CD8-positive, alpha-beta memory T cell (primary cell): ENCODE measurements at regions not wholly inside any gene's neighbourhood (a gene's known extent, or its start where the extent isn't known, plus 50 kb on each side); places are given as distances from the start of the nearest gene placed in this dataset.

Source experiments
- CTCF ChIA-PET: fragments of 350-600 bp; sonication (Branson Sonifier 250); formaldehyde crosslinking; loops from one replicate; lab custom pipeline; 2021; ENCODE audit warnings: antibody characterized with exemption; lab: Charles Lee
- POLR2A ChIA-PET: fragments of 350-600 bp; sonication (Branson Sonifier 250); formaldehyde crosslinking; loops from one replicate; lab custom pipeline; 2021; ENCODE audit warnings: antibody characterized with exemption; lab: Charles Lee
- DNase-seq, 5 donors: peaks; one replicate each; pipeline versions ENCODE4 v3.0.0 to v3.0.0-alpha.2; 2020 to 2022; ENCODE audit warnings: mixed read lengths in 1 of 5
- H3K27ac ChIP-seq: one replicate; pipeline ENCODE4 v1.7.0; 2013; ENCODE audit warnings: low read depth, mild to moderate bottlenecking, low read length, moderate library complexity
- H3K27me3 ChIP-seq: 2 replicates; pipeline ENCODE4 v1.7.0; 2013; ENCODE audit warnings: low read length, mild to moderate bottlenecking; ENCODE audit not compliant: insufficient read depth, poor library complexity, severe bottlenecking
- H3K36me3 ChIP-seq: 2 replicates; pipeline ENCODE4 v1.7.0; 2013; ENCODE audit warnings: mild to moderate bottlenecking, low read length, moderate library complexity; ENCODE audit not compliant: insufficient read depth
- H3K4me1 ChIP-seq: 2 replicates; pipeline ENCODE4 v1.7.0; 2013; ENCODE audit warnings: mild to moderate bottlenecking, low read length, moderate library complexity; ENCODE audit not compliant: insufficient read depth
- H3K4me3 ChIP-seq: 2 replicates; pipeline ENCODE4 v1.7.0; 2013; ENCODE audit warnings: mild to moderate bottlenecking, low read length
- H3K9me3 ChIP-seq: 2 replicates; pipeline ENCODE4 v1.7.0; 2013; ENCODE audit warnings: mild to moderate bottlenecking, low read length
- H3K27ac Mint-ChIP-seq, 8 donors: one replicate each; pipeline ENCODE4 v1.8.0; 2020 to 2021; ENCODE audit warnings: mixed read lengths in 8 of 8, mild to moderate bottlenecking in 6 of 8, inconsistent platforms in 3 of 8, moderate library complexity in 3 of 8
- H3K27me3 Mint-ChIP-seq, 2 donors: one replicate each; pipeline ENCODE4 v1.8.0; 2020 to 2021; ENCODE audit warnings: mixed read lengths in 2 of 2, mild to moderate bottlenecking in 1 of 2, moderate library complexity in 1 of 2
- H3K36me3 Mint-ChIP-seq, 3 donors: one replicate each; pipeline ENCODE4 v1.8.0; 2020 to 2021; ENCODE audit warnings: mixed read lengths in 3 of 3, inconsistent platforms in 1 of 3, mild to moderate bottlenecking in 1 of 3
- H3K4me1 Mint-ChIP-seq, 3 donors: one replicate each; pipeline ENCODE4 v1.8.0; 2020 to 2021; ENCODE audit warnings: mixed read lengths in 3 of 3, inconsistent platforms in 1 of 3, mild to moderate bottlenecking in 1 of 3
- H3K4me3 Mint-ChIP-seq, 7 donors: one replicate each; pipeline ENCODE4 v1.8.0; 2020 to 2021; ENCODE audit warnings: mixed read lengths in 7 of 7, mild to moderate bottlenecking in 6 of 7, moderate library complexity in 4 of 7, inconsistent platforms in 2 of 7
- H3K9me3 Mint-ChIP-seq, 5 donors: one replicate each; pipeline ENCODE4 v1.8.0; 2020 to 2022; ENCODE audit warnings: mixed read lengths in 5 of 5, mild to moderate bottlenecking in 3 of 5, moderate library complexity in 2 of 5, inconsistent platforms in 1 of 5

- Histone ChIP-seq H3K9me3 (no peaks in the 10 kb centered on the region), H3K27me3 (no peaks in the 10 kb centered on the region), H3K4me1 (no peaks in the 10 kb centered on the region), H3K4me3 (no peak overlapping the region), H3K27ac (no peak overlapping the region), H3K36me3 (no peaks in the 10 kb centered on the region)
- Mint-ChIP-seq H3K4me3 (no peak overlapping the region), H3K27ac (no peak overlapping the region), H3K9me3 (peaks cover 0 to 4% (median 0%) of the 10 kb centered on the region in 5 donors), H3K4me1 (no peaks in the 10 kb centered on the region), H3K27me3 (peaks cover 4 to 20% of the 10 kb centered on the region in 2 donors), H3K36me3 (no peaks in the 10 kb centered on the region)
- ChIA-PET POLR2A (no interaction called here), CTCF (no interaction called here)
- no peak for DNase-seq
These were observed 314.4 kb downstream of the CYP26B1 start for GRCh38 chr2:71833272-71833671.

- Mint-ChIP-seq H3K27ac (no peak overlapping the region), H3K4me1 (no peaks in the 10 kb centered on the region), H3K36me3 (no peaks in the 10 kb centered on the region), H3K27me3 (peaks cover 4 to 20% of the 10 kb centered on the region in 2 donors), H3K4me3 (no peak overlapping the region), H3K9me3 (peaks cover 0 to 4% (median 0%) of the 10 kb centered on the region in 5 donors)
- no peak for DNase-seq
- Histone ChIP-seq H3K4me1 (no peaks in the 10 kb centered on the region), H3K27ac (no peak overlapping the region), H3K4me3 (no peak overlapping the region), H3K9me3 (no peaks in the 10 kb centered on the region), H3K36me3 (no peaks in the 10 kb centered on the region), H3K27me3 (no peaks in the 10 kb centered on the region)
- CTCF ChIA-PET = no interaction called here
- POLR2A ChIA-PET = no interaction called here
These were observed 314.8 kb downstream of the CYP26B1 start for GRCh38 chr2:71832844-71833243.

GRCh38 chr2:71832388-71832787, 315.3 kb downstream of the CYP26B1 start:
- POLR2A ChIA-PET = no interaction called here

GRCh38 chr2:71831193-71831577, 316.5 kb downstream of the CYP26B1 start:
- H3K36me3 ChIP-seq = no peaks in the 10 kb centered on the region
- H3K4me3 ChIP-seq = no peak overlapping the region
- H3K4me1 ChIP-seq = no peaks in the 10 kb centered on the region
- DNase-seq = no peak
- H3K4me1 Mint-ChIP-seq = no peaks in the 10 kb centered on the region
- no peaks in the 10 kb centered on the region for H3K36me3 Mint-ChIP-seq
- H3K9me3 Mint-ChIP-seq = peaks cover 0 to 4% (median 0%) of the 10 kb centered on the region in 5 donors
- no peak overlapping the region for H3K27ac ChIP-seq
- no peak overlapping the region for H3K4me3 Mint-ChIP-seq
- no peaks in the 10 kb centered on the region for H3K9me3 ChIP-seq
- ChIA-PET POLR2A (no interaction called here), CTCF (no interaction called here)
- H3K27ac Mint-ChIP-seq = no peak overlapping the region
- H3K27me3 ChIP-seq = no peaks in the 10 kb centered on the region
- H3K27me3 Mint-ChIP-seq = peaks cover 4 to 20% of the 10 kb centered on the region in 2 donors

More at GRCh38 chr2:71832388-71832787, 315.3 kb downstream of the CYP26B1 start:
- Mint-ChIP-seq H3K4me1 (no peaks in the 10 kb centered on the region), H3K27me3 (peaks cover 4 to 20% of the 10 kb centered on the region in 2 donors), H3K36me3 (no peaks in the 10 kb centered on the region), H3K4me3 (no peak overlapping the region), H3K9me3 (peaks cover 0 to 4% (median 0%) of the 10 kb centered on the region in 5 donors), H3K27ac (no peak overlapping the region)
- no peaks in the 10 kb centered on the region for H3K4me1 ChIP-seq
- no peaks in the 10 kb centered on the region for H3K27me3 ChIP-seq
- no peaks in the 10 kb centered on the region for H3K9me3 ChIP-seq
- no peak overlapping the region for H3K27ac ChIP-seq
- H3K4me3 ChIP-seq = no peak overlapping the region
- no peaks in the 10 kb centered on the region for H3K36me3 ChIP-seq
- CTCF ChIA-PET = no interaction called here
- DNase-seq = no peak

GRCh38 chr2:71830497-71831192, 317.0 kb downstream of the CYP26B1 start:
- H3K27me3 Mint-ChIP-seq = peaks cover 4 to 16% of the 10 kb centered on the region in 2 donors
- DNase-seq = no peak
- H3K4me1 Mint-ChIP-seq = no peaks in the 10 kb centered on the region
- H3K27ac Mint-ChIP-seq = no peak overlapping the region
- ChIA-PET POLR2A (no interaction called here), CTCF (no interaction called here)
- Histone ChIP-seq H3K4me1 (no peaks in the 10 kb centered on the region), H3K36me3 (no peaks in the 10 kb centered on the region), H3K4me3 (no peak overlapping the region), H3K9me3 (no peaks in the 10 kb centered on the region), H3K27ac (no peak overlapping the region), H3K27me3 (no peaks in the 10 kb centered on the region)
- H3K36me3 Mint-ChIP-seq = no peaks in the 10 kb centered on the region
- H3K4me3 Mint-ChIP-seq = no peak overlapping the region
- peaks cover 0 to 4% (median 0%) of the 10 kb centered on the region in 5 donors for H3K9me3 Mint-ChIP-seq

- POLR2A ChIA-PET = no interaction called here
These were observed 318.7 kb downstream of the CYP26B1 start for GRCh38 chr2:71829008-71829407.

GRCh38 chr2:71827973-71828372, 319.7 kb downstream of the CYP26B1 start:
- no peaks in the 10 kb centered on the region for H3K9me3 ChIP-seq
- no peak overlapping the region for H3K4me3 Mint-ChIP-seq
- no peak overlapping the region for H3K27ac ChIP-seq
- H3K4me3 ChIP-seq = no peak overlapping the region
- POLR2A ChIA-PET = no interaction called here
- H3K4me1 ChIP-seq = no peaks in the 10 kb centered on the region
- H3K36me3 Mint-ChIP-seq = no peaks in the 10 kb centered on the region
- no peaks in the 10 kb centered on the region for H3K36me3 ChIP-seq
- CTCF ChIA-PET = no interaction called here
- peaks cover 4% of the 10 kb centered on the region for H3K27me3 ChIP-seq
- no peaks in the 10 kb centered on the region for H3K4me1 Mint-ChIP-seq
- peaks cover 0 to 3% (median 0%) of the 10 kb centered on the region in 5 donors for H3K9me3 Mint-ChIP-seq
- H3K27ac Mint-ChIP-seq = no peak overlapping the region
- H3K27me3 Mint-ChIP-seq = peaks cover 10 to 22% of the 10 kb centered on the region in 2 donors
- DNase-seq = no peak

More at GRCh38 chr2:71829008-71829407, 318.7 kb downstream of the CYP26B1 start:
- peaks cover 4% of the 10 kb centered on the region for H3K27me3 ChIP-seq
- no peaks in the 10 kb centered on the region for H3K9me3 ChIP-seq
- peaks cover 6 to 18% of the 10 kb centered on the region in 2 donors for H3K27me3 Mint-ChIP-seq
- no peaks in the 10 kb centered on the region for H3K4me1 ChIP-seq
- H3K4me3 Mint-ChIP-seq = no peak overlapping the region
- DNase-seq = no peak
- H3K36me3 ChIP-seq = no peaks in the 10 kb centered on the region
- peaks cover 0 to 3% (median 0%) of the 10 kb centered on the region in 5 donors for H3K9me3 Mint-ChIP-seq
- H3K4me1 Mint-ChIP-seq = no peaks in the 10 kb centered on the region
- no peak overlapping the region for H3K27ac ChIP-seq
- CTCF ChIA-PET = no interaction called here
- no peak overlapping the region for H3K27ac Mint-ChIP-seq
- H3K4me3 ChIP-seq = no peak overlapping the region
- H3K36me3 Mint-ChIP-seq = no peaks in the 10 kb centered on the region

GRCh38 chr2:71827524-71827901, 320.1 kb downstream of the CYP26B1 start:
- ChIA-PET POLR2A (no interaction called here), CTCF (no interaction called here)
- H3K4me1 Mint-ChIP-seq = no peaks in the 10 kb centered on the region
- H3K9me3 Mint-ChIP-seq = peaks cover 0 to 3% (median 0%) of the 10 kb centered on the region in 5 donors
- Histone ChIP-seq H3K36me3 (no peaks in the 10 kb centered on the region), H3K27me3 (peaks cover 4% of the 10 kb centered on the region), H3K4me3 (no peak overlapping the region), H3K9me3 (no peaks in the 10 kb centered on the region), H3K4me1 (no peaks in the 10 kb centered on the region), H3K27ac (no peak overlapping the region)
- no peak overlapping the region for H3K4me3 Mint-ChIP-seq
- no peaks in the 10 kb centered on the region for H3K36me3 Mint-ChIP-seq
- H3K27ac Mint-ChIP-seq = no peak overlapping the region
- H3K27me3 Mint-ChIP-seq = peaks cover 12 to 24% of the 10 kb centered on the region in 2 donors
- no peak for DNase-seq
